Omental fat pad (tissue), 3 donors: ENCODE measurements at regions not wholly inside any gene's neighbourhood (a gene's known extent, or its start where the extent isn't known, plus 50 kb on each side); places are given as distances from the start of the nearest gene placed in this dataset.
"Not testable (repeated sequence)": the region's sequence is repeated elsewhere in the genome, so short reads cannot be mapped to it uniquely, and the experiment has no call there.

Experiments
- ATAC-seq: fragments of 150-250 bp; one replicate; pipeline ENCODE4 v1.9.1; 2016; ENCODE audit warnings: mild to moderate bottlenecking, moderate library complexity; ENCODE audit not compliant: low FRiP score
- DNase-seq: peaks from one replicate; pipeline ENCODE4 v3.0.0-alpha.2; 2019; ENCODE audit warnings: low spot score
- CTCF ChIP-seq, 3 donors: fragments of 450-650 bp; IDR thresholded peaks; one replicate each; pipeline ENCODE4 v1.5.1; 2016 to 2017; ENCODE audit warnings: antibody characterized with exemption in 3 of 3, mild to moderate bottlenecking in 3 of 3, moderate library complexity in 2 of 3

- no peak for TF ChIP-seq CTCF (IDR thresholded peaks at IDR 0.05)
- DNase-seq (no peak), ATAC-seq (no peak)
Measured at GRCh38 chr2:111534910-111535352, 349.1 kb downstream of the ANAPC1 start.

GRCh38 chr2:111535404-111535803 is 348.6 kb downstream of the ANAPC1 start:
- TF ChIP-seq CTCF (IDR thresholded peaks at IDR 0.05): no peak
- DNase-seq (no peak), ATAC-seq (peak; percentile 21)

- TF ChIP-seq CTCF (IDR thresholded peaks at IDR 0.05): no peak
- DNase-seq (no peak), ATAC-seq (no peak)
Measured at GRCh38 chr2:111537078-111537655, 346.8 kb downstream of the ANAPC1 start.

GRCh38 chr2:111539991-111540390 is 344.0 kb downstream of the ANAPC1 start:
- not testable (repeated sequence) for ATAC-seq, DNase-seq

- not testable (repeated sequence) for ATAC-seq, DNase-seq
Measured at GRCh38 chr2:111542120-111542774, 341.7 kb downstream of the ANAPC1 start.

GRCh38 chr2:111544006-111544405 is 340.0 kb downstream of the ANAPC1 start:
- not testable (repeated sequence) for DNase-seq, ATAC-seq

- not testable (repeated sequence) for DNase-seq
- peak; percentile 38 for ATAC-seq
Measured at GRCh38 chr2:111545723-111546431, 338.1 kb downstream of the ANAPC1 start.

GRCh38 chr2:111546578-111546977 is 337.4 kb downstream of the ANAPC1 start:
- DNase-seq, ATAC-seq: not testable (repeated sequence)

GRCh38 chr2:111549174-111549573 is 334.8 kb downstream of the ANAPC1 start:
- not testable (repeated sequence) for ATAC-seq, DNase-seq

- not testable (repeated sequence) for DNase-seq, ATAC-seq
Measured at GRCh38 chr2:111551428-111551827, 332.6 kb downstream of the ANAPC1 start.

- not testable (repeated sequence) for DNase-seq, ATAC-seq
Measured at GRCh38 chr2:111552625-111553024, 331.4 kb downstream of the ANAPC1 start.

GRCh38 chr2:111559301-111559700 is 324.7 kb downstream of the ANAPC1 start:
- ATAC-seq: not testable (repeated sequence)

GRCh38 chr2:111559814-111560213 is 324.2 kb downstream of the ANAPC1 start:
- not testable (repeated sequence) for DNase-seq

More at GRCh38 chr2:111559301-111559700, 324.7 kb downstream of the ANAPC1 start:
- not testable (repeated sequence) for DNase-seq

GRCh38 chr2:111566068-111566467 is 317.9 kb downstream of the ANAPC1 start:
- DNase-seq: not testable (repeated sequence)
- peak; percentile 75 for ATAC-seq

More at GRCh38 chr2:111559814-111560213, 324.2 kb downstream of the ANAPC1 start:
- not testable (repeated sequence) for ATAC-seq

- not testable (repeated sequence) for ATAC-seq
Measured at GRCh38 chr2:111567233-111567632, 316.8 kb downstream of the ANAPC1 start.

More at GRCh38 chr2:111567233-111567632, 316.8 kb downstream of the ANAPC1 start:
- DNase-seq: not testable (repeated sequence)
